ENCODE measurements at regions not wholly inside any gene's neighbourhood (a gene's known extent, or its start where the extent isn't known, plus 50 kb on each side); places are given as distances from the start of the nearest gene placed in this dataset.

GRCh38 chr2:192615105-192615504, 420.4 kb upstream of the TMEFF2 start:
- TF ChIP-seq CTCF (IDR thresholded peaks at IDR 0.05) (no peak), NR2C2 (CRISPR knock-in tag; IDR thresholded peaks at IDR 0.05) (no peak), ZNF423 (CRISPR knock-in tag; IDR thresholded peaks at IDR 0.05) (no peak), USF2 (CRISPR knock-in tag; IDR thresholded peaks at IDR 0.05) (no peak), AFF4 (CRISPR knock-in tag; IDR thresholded peaks at IDR 0.05; ENCODE audit: borderline replicate concordance) (no peak), CREM (CRISPR knock-in tag; IDR thresholded peaks at IDR 0.05) (no peak), KAT7 (CRISPR knock-in tag; IDR thresholded peaks at IDR 0.05; ENCODE audit: borderline replicate concordance) (no peak), ZNF121 (CRISPR knock-in tag; IDR thresholded peaks at IDR 0.05) (no peak), FOXK1 (CRISPR knock-in tag; IDR thresholded peaks at IDR 0.05) (no peak)

Measured in WTC11 (cell line).